Mucosa of gallbladder (tissue), 1 donor: ENCODE measurements at regions not wholly inside any gene's neighbourhood (a gene's known extent, or its start where the extent isn't known, plus 50 kb on each side); places are given as distances from the start of the nearest gene placed in this dataset.

Experiments
- DNase-seq: peaks from one replicate; pipeline ENCODE4 v3.0.0-alpha.2; 2020; ENCODE audit warnings: low spot score
- donor health status: DM: no; HTN: no; CAD: no.

DNA sequence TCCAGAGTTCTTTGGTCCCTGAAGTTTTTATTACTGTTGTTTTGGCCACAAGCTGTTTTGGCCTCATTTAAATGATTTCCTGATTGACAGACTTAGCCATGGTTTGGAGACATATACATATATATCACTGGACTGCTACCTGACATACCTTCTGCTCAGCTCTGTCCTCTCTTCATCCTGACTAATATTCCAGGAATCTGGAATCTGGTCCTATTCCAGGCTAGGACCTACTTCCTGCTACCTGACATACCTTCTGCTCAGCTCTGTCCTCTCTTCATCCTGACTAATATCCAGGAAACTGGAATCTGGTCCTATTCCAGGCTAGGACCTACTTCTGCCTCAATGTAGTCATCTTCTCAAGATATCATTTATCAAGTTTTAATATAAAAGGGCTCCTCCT is 724.4 kb upstream of the ROBO1 start:
- DNase-seq, result no peak

DNA sequence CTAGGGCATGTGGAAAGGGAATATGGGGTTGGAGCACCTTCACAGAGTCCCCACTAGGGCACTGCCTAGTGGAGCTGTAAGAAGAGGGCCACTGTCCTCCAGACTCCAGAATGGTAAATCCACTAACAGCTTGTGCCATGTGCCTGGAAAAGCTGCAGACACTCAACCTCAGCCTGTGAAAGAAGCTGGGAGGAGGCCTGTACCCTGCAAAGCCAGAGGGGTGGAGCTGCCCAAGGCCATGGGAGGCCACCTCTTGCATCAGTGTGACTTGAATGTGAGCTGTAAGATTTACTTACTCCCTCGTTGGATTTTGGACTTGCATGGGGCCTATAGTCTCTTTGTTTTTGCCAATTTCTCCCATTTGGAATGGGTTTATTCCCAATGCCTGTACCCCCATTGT is 705.2 kb upstream of the ROBO1 start:
- DNase-seq, result no peak

DNA sequence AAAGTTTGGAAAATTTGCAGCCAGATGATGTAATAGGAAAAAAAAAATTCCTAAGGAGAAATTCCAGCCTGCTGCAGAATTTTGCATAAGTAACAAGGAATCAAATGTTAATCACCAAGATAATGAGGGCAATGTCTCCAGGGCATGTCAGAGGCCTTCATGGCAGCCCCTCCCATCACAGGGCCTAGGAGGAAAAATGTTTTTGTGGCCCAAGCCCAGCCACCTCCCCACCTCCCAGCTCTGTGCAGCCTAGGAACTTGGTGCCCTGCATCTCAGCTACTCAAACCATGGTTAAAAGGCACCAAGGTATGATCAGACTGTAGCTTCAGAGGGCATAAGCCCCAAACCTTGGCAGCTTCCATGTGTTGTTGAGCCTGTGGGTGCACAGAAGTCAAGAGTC is 704.7 kb upstream of the ROBO1 start:
- no peak for DNase-seq

DNA sequence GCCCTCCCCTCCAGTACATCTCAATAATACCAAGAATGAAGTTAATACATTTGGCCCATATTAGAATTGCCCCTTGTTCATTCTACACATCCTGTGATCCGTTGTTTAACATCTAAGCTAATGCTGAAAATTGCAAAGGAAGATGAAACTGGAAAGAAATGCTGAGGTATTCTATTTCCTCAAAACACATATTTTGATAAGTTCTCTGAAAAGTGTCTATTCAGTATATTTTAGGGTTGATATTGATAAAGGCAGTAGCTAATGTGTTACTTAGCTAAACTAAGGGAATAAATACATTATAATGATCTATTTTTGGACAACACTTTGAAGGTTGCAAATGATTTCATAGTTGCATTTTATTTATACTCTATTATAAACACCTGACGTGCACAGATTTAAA is 702.6 kb upstream of the ROBO1 start:
- no peak for DNase-seq

DNA sequence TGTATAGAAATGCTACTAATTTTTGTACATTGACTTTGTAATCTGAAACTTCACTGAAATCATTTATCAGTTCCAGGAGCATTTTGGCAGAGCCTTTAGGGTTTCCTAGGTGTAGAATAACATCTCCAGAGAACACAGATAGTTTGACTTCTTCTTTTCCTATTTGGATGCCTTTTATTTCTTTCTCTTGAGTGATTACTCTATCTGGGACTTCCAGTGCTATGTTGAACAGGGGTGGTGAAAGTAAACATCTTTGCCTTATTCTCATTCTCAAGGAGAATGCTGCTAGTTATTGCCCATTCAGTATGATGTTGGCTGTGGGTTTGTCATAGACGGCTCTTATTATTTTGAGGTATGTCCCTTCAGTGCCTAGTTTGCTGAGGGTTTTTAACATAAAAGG is 697.9 kb upstream of the ROBO1 start:
- no peak for DNase-seq

DNA sequence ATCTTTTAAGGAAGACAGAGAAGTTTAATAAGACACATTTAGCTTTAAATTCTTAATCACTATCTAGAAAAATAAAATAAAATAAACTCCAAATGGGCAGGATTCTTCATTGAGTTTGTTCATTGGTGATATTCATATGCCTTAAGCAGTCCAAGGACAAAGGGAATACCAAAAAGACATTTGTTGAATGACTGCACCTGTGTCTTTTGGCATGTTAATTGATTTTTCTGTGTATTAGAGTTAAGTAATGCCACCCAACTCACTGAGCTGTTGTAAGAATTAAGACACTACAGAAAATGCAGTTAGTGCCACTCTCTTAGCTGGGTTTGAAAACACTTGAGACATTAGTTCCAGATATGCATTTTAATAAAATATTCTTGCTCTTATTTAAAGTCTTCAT is 683.6 kb upstream of the ROBO1 start:
- no peak for DNase-seq

DNA sequence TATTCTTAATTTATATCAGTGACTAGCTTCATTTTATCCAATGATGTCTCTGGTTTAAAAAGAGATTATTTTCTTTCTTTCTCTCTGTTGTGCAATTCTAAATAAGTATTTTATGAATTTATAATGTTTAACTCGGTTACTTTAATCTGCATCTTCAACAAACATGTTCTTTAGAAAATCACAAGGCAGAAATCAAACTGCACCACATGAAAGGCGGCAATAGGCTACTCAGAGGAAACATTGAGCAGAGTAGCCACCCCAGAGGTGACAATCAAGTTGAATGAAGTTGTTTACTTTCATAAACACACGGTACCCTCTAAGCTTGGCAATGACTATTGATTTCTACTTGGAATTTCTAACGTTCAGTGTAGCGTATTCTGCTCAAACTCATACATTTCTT is 677.8 kb upstream of the ROBO1 start:
- DNase-seq, result no peak

DNA sequence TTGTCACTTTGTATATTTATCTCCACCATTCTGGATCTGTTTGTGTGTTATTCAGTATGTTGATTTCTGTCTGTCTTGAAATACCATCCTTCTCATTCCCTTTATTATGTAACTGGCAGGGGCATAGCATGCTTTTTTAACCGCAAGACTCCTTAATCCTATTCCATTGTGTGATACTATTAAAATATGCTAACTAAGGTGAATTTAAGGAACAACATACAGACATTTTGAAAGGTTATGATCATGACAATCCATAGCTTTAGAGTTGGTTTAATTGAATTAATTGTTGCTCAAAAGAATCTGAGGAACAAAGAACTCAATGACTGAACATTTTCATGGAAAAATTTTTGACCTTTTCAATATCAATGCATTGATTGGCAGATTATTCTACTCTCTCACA is 677.3 kb upstream of the ROBO1 start:
- no peak for DNase-seq

DNA sequence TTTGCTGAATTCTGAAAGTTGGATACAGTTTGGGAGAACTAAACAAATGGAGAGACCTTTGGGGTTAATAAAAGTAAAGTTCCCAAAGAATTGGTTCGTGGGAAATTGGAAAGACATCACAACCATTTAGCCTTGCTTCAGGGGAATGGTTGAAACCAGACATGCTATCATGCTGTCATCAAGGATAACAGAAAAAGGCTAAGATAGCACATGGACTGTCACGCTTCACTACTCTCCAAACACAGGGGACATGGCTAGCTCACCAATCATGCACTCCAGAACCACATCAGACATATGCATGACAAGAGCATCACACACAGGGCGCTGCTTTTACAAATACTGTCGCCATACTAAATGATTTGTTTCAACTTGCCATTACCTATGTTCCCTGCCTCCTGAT is 671.7 kb upstream of the ROBO1 start:
- DNase-seq, result no peak

DNA sequence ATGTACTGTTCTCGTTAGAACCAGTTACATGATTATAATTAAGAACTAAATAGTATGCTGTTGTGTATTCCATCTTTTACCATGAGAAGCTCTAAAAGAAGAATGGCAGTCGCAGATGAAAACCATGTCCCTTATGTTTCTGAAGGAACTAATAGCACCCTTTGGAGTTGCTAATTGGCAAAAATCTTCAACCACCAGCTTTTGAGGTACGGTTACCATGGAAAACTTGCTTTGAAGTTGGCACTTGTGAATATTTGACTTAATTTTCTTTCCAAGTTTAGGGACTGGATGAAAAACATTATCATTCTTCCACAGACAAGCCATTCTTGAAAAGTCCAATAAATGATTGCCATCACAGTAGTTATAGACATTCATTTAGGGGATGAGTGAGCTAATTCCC is 666.6 kb upstream of the ROBO1 start:
- DNase-seq, result no peak

DNA sequence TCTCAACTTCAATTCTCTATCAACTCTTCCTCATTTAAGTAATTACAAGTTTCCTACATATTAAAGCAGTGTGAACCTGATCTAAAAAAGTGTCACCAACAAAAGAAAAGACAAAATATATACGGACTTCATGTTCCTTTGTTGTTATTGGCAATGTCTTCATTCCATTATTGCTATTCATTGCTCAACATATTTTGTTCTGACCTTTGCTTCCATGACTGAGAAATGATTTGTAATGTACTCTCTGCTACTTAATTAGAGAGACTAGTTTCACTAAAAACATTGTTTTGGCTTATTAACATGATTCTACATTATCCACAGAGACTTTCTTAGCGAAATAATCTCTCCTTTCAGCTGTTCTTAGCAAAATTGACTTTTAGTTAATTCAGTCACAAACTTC is 657.2 kb upstream of the ROBO1 start:
- DNase-seq, result no peak

DNA sequence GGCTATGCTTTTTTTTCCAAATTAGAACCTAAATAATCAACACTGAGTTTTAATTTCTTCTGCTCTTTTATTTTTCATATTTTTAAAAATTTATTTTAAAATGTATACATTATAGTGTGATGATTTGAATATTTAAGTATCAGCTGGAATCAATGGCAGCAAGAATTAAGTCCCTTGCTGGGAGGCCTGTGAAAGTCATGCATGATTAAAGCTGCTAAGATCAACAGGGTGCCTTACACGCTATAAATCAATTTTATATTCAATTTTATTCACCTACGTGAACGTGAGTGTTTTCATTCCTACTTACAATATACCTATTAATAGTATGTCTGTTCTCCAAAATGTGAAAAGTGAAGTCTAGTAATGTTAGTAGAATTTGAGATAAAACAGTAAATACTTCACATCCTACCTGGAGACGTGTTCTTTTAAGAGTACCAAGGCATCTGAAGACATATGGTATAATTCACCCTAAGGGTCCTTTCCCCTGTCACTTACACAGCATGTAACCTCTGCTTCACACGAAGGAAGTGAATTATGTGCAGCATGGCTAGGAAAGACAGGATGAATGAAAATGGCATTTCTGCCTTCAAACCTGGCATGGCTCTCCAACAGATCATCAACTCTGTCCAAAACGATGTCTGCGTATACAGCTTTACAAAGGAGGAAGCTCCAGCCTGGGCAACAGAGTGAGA is 640.4 kb upstream of the ROBO1 start:
- no peak for DNase-seq

DNA sequence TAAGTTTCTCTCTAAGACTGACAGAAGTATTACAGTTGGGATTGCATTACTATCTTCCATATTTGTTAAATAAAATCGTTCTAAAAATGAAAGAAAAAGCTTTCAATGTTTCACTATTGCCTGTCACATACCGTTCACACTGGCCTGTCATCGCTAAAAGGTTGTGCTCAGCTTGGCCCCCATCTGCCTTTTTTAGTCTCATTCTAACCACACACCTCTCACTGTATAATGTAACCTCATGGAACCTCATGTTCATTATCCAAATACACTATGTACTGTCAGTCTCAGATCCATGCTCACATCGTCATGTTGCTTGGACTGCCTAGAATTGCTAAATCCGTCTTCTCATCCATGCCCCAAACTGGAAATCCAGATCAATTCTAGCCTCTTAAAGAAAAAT is 637.8 kb upstream of the ROBO1 start:
- no peak for DNase-seq

DNA sequence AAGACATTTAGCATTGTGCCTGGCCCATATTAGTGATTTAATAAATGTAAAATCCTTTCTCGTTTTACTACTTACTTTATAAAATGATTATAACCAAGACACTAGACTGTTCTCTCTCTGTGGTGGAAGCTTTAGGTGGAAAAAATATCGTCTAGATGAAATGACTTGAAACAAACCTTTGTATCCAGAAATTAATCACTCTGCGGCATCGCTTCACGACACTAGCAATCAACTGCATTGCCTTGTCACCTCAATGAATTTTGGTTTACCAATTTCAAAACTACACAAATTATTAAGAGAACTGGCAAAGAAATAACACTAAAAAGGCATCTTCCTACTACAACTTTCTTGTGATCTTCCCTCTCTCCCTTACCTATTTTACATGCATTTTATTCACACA is 627.2 kb upstream of the ROBO1 start:
- no peak for DNase-seq

DNA sequence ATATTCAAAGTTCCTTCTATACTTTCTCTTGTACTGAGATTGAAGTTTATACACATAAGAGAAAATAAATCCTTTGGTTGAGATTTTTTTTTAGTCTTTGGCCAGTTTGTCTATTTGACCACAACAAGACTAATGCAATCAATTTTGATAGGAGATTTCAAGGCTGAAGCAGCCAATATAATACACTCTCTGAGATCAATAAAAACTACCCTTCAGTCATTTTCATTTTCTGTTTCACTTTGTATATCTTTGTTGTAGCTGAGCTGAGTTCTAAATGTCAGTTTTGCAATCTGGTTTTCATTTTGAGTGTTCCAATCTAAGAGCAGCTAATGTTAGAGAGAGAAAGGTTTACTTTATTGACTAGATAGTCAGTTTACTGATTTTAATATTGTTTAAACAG is 623.8 kb upstream of the ROBO1 start:
- DNase-seq, result no peak

DNA sequence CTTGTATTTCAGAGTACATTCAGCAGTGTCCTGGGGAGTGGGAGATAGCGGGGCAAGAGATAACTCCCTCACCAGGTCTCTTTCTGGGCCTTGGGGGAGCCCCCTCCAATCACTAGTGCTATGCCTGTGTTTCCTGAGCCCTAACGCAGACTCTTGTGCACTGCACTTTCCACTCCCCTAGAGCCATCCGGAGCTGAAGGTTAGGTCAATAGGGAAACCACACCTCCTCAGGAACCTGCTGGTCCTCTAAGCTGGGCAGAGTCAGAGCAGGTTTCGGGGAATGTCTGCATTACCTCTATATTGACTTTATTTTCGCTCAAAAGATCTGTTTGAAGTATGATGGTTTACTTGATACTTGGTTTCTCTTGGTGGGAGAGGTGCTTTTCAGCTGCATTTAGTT is 617.0 kb upstream of the ROBO1 start:
- DNase-seq, result no peak

DNA sequence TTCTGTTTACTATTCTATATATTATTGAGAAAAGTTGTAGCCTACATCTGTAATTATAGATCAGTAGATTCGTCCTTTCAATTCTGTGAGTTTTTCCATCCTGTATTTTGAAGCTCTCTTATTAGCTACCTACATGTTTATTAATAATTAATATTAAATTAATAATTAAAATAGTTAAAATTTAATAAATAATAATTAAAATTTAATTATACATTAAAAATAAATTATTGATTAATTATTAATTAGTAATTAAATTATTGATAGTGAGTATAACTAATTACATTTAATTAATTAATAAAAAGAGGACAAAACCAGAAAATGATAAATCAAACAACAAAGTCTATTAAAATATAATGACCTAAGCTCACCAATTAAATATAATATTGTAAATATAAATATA is 606.6 kb upstream of the ROBO1 start:
- no peak for DNase-seq

DNA sequence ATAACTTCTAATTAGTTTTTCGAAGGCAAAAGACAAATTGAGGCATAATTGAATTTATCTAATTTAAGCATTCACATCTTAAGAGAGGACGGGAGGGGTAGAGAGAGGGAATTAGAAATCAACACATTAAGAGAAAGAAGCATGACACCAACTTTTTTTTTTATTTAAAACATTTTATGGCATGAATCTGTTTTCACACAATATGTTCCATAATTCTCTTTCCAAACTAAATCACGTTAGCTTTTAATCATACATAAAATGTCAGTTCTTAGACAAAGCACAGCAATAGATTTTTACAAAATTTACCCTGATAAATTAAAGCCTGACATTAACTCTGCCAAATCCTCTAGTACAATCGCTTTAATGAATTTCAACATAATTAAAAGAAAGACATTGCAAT is 600.8 kb upstream of the ROBO1 start:
- no peak for DNase-seq

DNA sequence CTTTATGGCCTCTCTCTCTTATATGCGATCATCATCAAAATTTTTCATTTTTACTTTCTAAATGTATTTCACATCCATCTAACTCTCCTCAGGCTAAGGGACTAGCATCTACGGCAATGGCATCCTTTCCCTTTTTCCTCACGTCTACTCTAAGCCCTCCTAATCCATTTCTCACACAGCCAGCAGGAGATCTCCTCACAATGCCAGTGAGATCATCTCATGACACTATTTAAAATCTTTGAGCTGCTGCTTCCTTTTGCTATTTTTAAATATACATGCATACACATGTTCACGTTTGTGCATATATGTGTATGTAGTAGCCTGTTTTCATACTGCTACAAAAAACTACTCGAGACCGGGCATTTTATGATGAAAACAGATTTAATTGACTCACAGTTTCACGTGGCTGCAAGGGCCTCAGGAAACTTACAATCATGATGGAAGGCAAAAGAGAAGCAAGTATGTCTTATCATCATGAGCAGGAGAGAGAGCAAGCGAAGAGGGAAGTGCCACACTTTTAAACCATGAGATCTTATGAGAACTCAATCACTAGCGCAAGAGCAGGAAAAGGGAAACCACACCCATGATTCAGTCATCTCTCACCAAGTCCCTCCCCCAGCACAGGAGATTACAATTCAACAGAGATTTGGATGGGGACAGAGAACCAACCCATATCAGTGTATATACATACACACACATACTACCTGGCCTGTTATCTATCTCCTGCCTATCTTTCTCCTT is 599.2 kb upstream of the ROBO1 start:
- DNase-seq, result no peak

DNA sequence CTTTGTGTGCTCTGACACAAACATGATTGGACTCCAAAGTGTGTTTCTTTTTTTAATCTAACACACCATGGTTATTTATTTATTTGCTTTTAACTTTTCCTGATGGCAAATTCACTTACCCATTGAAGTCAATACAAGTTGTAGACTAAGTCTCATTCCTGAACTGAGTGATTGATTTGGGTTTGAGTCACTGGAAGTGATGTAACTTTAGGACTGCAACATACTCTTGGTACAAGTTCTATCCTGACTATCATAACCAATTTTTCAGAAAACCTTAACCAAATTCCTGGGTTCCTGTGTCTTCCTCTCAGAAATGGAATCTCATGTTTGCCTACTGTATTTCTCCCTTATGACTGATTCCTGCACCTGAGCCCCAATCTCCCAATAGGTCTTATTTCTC is 590.0 kb upstream of the ROBO1 start:
- no peak for DNase-seq

DNA sequence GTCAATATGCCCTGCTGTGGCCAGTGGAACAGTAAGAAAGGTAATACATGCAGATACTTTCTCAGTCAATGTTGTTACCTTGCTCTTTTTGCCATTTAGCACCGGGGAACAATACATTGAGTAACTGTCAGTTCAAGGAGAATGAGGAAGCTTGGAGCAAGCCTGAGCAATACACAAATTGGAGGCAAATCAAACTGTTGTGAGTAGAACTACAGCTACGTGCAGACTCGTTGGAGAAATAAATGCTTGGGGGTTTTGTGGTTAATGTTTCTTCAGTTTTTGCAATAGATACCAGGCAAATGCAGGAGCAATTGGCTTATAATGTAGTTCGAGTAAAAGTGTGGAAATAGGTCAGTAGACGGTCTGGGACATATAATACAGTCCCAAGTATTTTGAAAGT is 587.3 kb upstream of the ROBO1 start:
- DNase-seq, result no peak

DNA sequence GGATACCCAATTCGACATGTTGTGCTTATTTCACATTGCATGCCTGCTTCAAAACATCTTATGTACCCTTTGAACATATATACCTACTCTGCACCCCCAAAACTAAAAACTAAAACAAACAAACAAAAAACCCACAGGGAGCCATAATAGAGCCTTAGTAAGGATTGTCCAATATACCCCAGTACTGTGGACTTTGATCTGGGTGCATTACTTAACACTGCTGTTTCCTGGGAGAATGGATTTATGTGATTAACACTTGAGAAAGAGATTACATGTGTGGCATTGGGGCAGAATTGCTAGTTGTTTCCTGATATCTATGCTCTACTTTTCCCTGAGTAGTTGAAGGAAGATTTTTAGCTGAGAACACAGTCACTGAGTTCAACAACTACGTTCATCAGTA is 583.4 kb upstream of the ROBO1 start:
- DNase-seq, result no peak

DNA sequence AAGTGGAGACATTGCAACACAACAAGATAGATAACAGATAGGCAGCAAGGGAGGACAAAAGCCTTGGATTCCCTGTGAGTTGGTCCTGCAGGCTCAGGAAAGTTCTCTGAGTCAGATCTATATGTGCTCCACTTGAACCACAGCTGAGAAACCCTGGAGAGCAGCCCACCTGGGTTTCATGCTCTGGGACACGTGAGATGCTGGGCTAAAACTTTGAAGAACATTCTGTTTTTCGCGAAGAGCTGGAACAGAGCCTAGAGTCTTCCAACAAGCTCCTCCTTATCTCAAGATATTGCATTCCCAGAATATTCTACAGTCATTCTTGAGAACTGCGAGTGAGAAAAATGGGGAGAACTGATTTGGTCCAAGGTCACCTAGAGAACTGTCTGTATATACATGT is 583.0 kb upstream of the ROBO1 start:
- DNase-seq, result no peak

DNA sequence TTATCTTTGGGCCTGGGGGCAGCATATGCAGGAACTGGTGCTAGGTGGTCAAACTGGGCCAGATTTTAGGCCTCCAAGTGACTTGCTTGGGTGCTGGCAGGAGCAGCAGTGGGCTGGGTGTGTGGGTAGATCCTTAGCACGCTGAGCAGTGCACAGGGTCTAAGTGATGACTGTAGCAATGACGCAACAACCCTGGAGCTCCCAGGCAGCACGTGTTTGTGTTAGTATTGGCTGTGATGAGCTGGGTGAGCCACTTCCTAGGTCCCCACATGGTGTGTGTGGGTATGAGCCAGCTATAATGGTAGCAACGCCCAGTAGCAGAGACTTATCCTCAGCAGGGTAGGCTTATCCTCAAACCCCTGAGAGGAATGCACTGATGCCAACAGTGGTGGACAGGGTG is 570.6 kb upstream of the ROBO1 start:
- DNase-seq, result no peak
